MV-4-11 (cell line): ENCODE measurements at regions not wholly inside any gene's neighbourhood (a gene's known extent, or its start where the extent isn't known, plus 50 kb on each side); places are given as distances from the start of the nearest gene placed in this dataset.

Experiments
- DNase-seq: peaks from one replicate; lab custom pipeline; 2025; lab: John Stamatoyannopoulos, UW

DNA sequence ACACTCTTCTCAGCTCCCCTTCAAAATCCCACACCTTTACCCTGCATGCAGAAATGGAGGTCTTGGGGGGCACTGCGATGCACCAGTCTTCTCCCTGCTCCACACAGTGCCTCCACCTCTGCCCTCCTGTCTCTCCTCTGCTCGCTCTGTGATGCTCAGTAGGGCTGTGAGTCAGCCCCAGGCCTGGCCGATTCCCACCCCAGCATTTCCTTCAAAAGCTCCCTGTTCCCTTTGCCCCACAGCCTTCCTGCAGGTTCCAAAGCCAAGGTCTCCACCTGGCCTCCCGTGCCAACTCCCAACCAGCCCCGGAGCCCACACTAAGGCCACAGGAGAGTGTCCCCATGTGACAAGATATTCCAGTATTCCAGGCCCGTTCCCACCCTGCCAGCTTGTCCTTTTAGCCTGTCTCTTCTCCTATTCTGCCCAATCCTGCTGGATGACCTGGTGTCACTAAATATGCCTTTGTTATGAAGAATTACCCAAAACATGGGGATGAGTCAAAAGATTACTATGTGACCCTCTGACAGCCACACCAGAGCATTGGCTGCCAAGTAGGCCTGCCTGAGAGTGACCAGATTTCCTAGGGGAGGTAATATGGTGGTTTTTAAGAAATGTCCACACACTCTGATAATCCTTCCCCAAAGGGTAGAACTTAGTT is 118.9 kb upstream of the NXT1 start:
- DNase-seq = no peak

DNA sequence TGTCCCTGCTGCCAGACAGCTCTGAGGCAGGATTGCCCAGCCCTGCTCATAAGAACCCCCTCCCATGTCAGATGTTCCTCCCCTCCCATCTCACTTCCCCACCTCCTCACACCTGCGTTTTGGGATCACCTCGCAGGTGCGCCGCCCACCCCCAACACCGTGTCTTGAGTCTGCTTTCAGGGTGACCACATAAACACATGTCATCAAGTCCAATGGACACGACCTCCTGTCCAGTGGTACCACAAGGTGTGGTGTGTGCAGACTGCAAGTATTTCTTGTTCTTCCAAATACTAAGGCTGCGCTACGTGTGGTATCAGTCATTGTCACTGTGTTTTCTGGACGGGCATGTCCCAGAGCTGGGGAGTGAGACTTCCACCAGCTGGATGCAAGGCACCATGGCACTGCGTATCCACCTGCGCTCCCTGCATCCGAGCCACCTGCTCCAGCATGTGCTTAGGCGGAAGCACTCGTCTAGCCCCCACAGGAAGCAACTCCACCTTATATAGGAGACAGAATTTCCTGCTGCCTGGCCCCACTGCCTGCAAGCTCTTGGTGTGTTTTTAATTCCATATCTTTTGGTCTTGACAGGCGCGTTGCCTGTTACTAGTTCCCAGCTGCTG is 119.7 kb upstream of the NXT1 start:
- no peak for DNase-seq

DNA sequence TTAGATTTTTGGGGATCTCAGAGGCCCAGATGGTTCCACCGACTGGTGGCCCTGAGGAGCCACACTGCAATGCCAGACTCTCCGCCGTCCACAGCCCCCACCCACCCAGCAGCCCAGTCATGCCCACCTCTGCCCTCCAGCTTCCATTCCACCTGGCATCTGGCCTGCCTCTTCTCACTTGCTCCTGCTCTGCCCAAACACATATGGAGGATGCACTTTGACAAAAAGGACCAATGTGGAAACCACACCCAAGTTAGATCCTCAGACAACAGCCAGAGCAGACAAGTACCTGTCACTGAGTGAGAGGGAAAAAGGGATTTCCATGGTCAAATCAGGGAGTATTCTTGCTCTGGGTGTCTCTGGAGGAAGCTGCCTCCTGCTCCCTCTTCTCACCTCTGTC is 120.6 kb upstream of the NXT1 start:
- DNase-seq = no peak

DNA sequence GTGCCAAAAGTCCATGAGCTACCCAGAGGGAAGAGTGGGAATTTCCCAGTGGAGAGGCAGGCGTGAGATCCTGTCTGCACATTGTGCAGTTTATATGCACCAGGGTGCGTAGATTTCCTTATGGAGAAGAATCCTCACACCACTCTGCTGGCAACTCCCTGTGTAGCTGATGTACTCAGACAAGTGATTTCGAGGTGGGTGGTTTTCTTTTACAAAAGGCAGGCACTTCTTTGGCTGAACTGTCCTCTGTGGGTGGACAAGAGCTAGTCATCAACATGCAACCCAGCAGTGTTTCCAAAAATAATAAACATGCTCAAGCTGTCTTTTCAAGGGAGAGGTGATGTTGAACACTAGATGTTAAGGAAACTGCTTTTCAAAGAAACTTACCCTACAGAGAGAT is 121.7 kb upstream of the NXT1 start:
- DNase-seq = no peak

DNA sequence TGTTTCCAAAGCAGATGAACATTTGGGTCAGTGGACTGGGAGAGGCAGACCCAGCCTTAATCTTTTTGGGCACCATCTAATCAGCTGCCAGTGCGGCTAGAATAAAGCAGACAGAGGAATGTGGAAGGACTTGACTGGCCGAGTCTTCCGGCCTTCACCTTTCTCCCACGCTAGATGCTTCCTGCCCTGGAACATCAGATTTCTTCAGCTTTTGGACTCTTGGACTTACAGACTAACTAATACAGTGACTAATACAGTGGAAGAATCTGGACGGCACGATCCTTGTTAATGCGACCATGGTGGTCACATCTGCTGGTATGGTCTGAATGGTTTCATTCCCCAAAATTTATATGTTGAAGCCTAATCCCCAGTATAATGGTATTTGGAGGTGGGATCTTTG is 122.6 kb upstream of the NXT1 start:
- DNase-seq = no peak

DNA sequence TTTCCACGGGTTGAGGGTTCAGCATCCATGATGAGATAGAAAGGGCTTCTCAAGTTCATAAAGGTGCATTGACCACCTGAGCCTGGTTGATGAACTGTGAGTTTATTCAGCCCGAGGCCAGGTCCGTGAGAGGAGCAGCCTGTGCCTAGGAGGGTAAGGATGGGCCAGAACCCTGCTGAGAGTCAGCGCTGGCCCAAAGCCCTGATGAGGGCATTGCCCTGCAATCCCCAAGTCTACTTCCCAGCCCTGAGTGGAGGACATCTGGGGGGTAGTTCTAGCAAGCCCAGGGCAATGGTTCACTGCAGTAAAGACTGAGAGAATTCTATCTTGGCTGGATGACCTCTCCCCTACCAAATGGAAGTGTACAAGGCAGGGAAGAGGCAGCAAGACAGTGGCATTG is 123.3 kb upstream of the NXT1 start:
- DNase-seq = no peak

DNA sequence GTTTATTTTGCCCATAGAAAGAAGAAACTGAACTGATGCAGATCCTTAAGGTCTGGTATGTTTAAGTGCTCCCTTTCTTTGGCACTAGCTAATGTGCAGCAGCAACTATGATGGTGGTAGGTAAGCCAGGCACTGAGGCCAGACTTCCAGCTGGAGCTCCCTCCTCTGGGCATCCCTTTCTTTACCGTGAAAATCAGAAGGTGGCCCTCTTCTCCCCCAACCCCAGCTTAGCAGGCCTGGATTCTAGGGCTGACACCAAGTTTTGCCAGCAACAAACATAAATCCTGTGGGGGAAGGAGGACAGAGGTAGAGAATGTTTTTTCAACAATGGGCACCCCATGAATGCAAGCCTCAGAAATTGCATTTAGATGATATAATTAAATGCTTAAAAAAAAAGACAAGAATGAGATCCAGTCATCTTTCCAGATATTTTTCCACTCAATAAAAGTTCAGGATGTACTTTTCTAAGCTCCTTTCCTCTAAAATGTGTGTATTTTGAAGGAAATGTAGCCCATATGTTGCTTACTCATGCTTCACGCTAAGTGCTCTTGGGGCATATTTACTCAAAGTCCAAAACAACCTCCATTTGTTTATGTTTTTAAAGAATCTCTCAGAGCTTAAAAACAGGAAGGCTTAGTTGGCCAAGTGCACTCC is 123.9 kb upstream of the NXT1 start:
- no peak for DNase-seq

DNA sequence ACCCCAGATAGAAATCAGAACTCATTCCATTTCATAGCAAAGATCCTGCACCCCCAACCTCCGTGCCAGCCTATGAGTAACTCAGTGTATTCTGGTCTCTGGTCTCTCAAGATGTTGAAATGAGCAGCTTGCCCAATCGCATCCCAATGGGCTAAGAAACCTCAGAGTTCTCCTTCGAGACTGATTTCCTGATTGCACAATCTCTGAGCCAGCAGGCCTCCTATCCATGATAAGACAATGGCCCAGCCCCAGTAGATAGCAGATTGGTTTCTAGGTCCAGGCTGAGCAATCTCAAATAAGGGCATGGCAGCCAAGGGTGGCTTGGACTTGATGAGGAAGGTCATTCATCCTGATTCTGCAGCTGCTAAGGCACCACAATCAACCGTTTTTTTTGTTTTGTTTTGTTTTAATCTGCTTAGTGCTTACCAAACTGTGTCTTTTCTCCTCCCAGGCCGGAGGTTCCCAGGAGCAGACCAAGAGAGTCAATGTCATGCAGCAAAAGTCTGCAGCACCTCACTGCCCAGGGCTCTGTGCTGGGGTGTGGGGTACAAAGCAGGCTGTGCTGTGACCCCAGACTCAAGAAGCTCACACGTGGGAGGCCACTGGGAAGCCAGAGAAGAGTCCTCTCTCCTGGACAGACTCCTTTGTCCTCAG is 125.1 kb upstream of the NXT1 start:
- DNase-seq = peak; percentile 100

DNA sequence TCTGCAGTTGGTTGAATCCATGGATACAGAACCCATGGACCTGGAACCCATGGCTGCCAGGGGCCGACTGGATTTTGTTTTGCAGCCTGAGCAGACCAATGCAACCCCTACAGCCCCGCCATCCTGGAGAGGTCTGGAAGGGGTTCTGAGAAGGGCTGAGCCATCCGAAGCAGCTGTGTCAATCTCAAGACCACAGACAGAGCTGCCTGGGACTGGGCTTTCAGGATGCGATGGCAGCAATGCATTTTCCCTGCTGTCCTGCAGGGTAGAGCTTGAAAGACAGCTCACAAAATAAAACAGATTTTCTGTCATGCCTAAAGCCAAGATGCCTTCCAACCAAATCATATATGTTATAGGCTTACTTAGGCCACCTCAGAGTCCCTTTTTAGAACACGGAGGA is 125.8 kb upstream of the NXT1 start:
- peak; percentile 50 for DNase-seq

DNA sequence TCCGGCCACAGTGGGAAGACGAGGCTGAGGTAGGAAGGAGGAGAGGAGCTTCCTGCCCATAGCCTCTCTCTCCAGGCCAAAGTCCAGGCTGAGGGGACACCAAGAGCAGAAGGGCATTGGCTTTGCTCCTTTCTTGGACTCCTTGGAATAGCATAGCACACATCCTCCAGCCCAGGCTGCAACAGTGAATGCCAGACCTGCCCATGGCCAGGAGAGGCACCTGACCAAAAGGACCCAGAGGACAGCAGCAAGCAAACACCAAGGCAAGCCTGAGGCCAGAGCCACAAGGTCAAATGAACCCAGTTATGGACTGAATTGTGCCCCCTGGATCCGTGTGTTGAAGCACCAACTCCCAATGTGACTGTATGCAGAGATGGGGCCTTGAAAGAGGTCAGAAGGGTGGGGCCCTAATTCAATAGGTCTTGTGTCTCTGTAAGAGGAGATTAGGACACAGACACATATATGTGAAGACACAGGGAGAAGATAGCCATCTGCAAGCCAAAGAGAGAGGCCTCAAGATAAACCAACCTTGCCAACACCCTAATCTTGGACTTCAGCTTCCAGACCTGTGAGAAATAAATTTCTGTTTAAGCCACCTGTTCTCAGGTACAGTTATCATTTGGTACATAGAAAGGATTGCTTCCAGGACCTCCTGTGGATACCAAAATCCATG is 126.5 kb upstream of the NXT1 start:
- DNase-seq = no peak

DNA sequence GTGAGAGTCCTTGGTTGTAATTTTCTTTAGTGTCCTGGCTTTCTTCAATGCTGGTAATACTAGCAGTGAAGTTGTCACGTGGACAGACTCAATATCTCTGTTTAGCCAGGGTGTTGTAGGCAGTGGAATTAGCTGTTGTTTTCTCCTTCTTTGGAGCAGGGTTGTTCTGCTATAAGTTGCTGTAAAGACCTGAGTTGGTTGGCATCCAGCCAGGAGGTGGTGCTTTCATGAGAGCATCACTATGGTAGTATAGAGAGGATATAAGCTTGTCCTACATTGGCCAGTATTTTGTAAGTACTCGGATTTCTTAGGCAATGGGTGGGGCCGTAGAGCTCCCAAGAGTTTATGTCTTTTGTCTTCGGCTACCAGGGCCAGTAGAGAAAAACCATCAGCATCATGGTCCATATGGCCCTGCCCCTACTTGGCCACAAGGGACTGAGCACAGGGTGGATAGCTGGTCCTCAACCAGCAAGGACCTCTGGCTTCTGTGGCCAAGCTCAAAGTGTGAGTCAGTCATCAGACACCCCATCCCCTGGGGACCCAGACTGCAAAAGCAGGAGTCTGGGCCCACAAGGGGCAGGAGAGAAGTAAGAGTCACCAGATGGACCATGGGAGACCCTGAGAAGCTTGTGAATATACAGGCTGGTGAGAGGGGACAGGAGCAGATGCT is 127.9 kb upstream of the NXT1 start:
- no peak for DNase-seq

DNA sequence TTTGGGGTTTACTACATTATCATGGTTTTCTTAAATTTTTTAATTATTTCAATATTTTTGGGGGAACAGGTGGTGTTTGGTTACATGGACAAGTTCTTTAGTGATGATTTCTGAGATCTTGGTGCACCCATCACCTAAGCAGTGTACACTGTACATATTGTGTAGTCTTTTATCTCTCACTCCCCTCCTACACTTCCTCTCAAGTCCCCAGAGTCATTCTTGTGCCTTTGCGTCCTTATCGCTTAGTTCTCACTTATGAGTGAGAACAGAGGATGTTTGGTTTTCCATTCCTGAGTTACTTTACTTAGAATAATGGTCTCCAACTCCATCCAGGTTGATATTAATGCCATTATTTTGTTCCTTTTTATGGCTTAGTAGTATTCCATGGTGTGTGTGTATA is 130.9 kb upstream of the CD93 start:
- no peak for DNase-seq

DNA sequence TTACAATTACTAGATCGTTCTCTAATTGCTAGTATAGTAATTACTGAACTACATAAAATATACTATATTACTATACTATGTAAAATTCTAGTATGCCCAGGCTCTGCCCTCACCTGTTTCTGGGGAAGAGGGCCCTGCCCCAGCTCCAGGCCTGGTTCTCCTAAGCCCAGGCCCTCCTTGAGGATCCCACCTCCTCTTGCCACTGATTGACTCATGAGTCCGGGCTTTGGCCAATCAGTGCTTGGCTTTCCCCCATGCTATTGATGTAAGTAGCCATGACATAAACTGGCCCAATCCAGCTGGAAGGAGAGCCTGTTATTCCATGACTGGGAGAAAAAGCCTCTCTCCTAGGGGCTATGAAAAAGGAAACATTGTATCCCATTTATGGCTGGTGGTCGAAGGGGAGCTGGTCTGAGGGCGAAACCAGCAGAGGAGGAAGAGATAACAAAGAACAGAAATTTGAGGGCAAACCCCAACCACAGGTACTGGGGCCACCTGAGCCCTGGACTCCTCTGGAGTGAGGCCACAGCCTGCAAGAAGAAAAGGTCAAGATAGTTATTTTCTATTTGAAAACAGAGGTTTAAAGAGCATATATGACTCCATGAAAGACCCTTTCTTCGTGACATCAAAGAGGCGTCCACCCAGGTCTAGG is 129.3 kb upstream of the CD93 start:
- DNase-seq = no peak

DNA sequence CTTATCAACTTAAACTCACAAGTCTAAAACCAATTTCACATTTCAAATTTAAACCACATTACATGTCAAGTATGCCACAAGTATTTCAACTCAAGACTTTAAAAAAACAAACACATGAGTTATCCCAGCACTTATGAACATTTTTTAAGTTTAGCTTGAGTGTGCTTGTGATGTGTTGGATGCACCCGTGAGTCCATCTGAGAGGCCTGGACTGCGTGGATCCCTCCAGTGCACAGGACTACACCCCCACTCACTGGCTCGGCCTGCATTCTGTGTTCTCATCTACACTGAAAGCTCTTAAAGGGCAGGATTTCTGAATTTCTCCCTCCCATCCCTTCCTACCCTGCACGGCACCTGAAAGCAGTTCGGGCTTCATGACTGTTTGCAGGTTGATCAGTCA is 128.8 kb upstream of the CD93 start:
- DNase-seq = no peak

DNA sequence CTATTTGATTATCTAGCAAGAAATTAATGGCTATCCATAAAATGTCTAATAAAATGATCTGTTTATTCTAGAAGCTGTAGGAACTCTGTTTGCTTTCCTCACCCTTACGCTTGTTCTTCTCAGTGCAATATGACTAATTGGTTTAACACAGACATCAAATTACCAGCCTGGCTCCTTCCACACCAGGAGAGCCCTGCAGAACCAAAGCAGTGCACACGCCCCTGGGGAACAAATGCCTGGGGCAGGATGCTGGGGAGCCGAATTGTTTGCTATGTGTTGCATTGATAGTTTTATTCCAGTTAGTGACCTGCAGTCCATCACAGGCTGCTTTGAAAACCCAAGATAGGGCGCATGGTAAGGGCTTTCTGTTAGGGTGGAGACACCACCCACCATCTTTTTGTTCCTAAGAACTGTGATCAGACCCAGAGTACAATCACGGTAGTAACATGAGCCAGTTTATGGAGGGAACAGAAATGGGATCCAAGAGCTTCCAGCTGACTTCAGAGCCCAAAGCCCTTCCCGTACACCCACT is 126.4 kb upstream of the CD93 start:
- no peak for DNase-seq

DNA sequence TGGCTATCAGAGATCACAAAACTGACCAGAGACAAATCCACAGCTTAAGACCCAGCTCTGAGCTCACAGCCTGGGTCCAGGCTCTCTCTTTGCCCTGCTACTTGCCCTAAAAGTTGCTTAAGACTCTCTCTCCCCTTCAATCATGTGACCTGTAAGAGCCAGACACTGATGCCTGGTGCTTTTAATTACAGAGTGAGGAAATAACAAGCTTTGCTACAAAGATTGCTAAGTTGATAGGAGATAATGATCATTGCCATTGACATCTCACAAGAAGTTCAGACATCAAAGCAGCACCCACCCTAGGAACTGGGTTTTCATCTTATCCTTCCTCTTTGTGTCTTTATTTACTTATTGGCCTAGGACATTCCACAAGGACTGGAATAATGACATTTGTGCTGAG is 125.9 kb upstream of the CD93 start:
- DNase-seq = peak; percentile 35

DNA sequence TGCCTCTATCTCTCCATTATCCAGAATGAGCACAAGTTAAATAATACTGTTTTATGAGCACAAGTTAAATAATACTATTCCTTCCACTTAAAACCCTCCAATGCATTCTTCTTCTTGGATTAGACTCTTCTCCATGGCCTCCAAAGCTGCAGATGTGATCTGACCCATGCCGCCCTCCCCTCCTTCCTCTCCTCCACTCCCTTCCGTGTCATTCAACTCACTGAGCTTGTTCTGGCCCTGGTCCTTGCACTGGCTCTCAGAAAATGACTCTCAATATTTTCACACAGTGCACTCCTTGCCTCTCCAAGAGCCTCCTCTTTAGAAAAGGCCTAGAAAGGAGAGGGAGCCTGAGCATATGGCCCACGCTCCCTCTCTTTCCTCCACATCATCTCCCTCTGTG is 125.0 kb upstream of the CD93 start:
- no peak for DNase-seq

DNA sequence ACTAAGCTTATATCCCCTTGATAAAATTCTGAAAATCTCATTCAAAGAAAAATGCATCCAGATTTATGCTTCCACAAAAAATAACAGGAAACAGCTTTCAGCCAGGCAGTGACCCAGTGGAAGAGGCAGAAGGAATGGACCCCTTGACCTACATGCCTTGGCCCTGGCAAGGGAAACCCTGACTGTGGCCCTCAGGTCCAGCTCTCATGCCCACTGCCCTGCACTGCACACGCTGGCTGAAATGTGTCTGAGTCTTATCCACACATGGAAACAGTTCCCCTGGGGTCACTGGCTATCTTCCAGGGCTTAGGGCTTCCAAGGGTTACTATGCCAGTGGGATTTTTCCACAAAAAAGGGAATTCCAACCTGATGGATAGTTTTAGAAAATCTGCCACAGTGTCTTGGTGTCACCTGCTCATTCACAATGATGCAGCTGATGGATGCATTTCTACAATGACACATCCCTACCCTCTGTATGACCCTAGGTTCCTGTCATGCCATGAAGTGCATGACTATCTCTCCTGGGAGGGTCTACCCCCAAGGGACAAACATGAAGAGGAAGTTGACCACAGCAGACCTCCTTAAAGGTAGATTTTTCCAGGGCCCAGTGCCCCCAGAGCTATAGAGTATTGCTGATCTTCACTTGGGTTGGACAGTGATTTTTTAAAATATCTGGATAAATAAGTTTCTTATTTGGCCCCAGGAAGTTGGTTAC is 121.9 kb upstream of the CD93 start:
- DNase-seq = no peak

DNA sequence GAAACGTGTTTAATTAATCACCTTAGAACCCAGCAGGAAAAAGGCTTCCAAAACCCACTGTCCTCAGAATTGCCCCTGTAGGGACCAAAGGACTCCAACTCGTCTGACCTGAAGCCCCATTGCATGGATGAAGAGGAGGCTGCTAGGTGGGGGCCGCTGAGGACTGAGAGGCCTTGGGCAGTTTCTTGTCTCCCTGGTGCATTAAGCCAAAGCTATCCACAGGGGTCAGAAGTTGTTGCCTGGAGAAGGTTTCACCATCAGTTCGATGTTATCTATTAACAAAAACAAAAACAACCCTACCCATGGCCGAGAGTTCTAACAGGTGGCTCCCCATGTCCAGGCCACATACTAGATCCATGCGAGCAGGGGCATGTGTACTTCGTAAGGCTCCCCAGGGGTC is 120.9 kb upstream of the CD93 start:
- no peak for DNase-seq

DNA sequence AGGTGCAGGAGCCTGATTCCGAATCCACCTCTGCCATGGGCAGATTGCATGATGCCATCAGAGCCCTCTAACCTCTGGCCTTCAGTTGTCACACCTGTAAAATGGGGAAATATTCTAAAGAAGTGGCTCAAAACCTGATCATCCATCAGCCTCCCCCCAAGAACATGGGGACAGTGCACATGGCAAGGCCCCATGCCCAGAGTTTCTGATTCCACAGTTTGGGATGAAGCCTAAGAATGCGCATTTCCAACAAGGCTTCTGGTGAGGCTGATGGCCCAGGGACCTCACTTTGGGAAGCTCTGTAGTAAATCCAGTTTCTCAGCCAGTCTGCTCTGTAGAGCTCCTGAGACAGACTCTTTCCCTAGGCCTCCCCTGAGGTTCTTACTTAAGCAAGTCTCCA is 119.9 kb upstream of the CD93 start:
- no peak for DNase-seq

DNA sequence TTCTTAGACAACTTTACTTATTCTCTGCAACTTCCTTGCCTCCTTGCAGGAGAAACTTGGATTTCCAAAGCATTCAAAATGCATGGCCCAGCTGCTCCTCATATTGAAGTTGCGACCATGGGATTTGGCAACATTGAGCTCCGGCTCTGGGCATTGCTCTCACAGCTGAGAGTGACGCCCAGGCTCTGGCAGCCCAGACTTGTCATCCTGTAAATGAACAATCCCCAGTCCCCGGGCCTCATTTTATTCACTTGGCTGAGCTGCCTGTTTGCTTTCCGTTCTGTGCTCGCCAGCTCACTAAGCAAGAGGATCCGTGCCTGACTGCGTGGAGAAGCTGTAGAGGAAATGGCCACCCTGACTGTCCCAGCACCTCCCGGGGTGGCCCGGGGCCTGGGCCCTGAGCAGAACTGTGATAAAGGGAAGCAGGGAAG is 119.5 kb upstream of the CD93 start:
- no peak for DNase-seq
